PFSK-1 (cell line): ENCODE measurements at regions not wholly inside any gene's neighbourhood (a gene's known extent, or its start where the extent isn't known, plus 50 kb on each side); places are given as distances from the start of the nearest gene placed in this dataset.

Source experiments
- FOXP2 ChIP-seq: optimal IDR thresholded peaks from 2 replicates; pipeline ENCODE3; 2011; ENCODE audit warnings: borderline replicate concordance, control low read depth, inconsistent platforms; ENCODE audit not compliant: insufficient read depth; ENCODE audit errors: extremely low read length, extremely low read depth
- POLR2AphosphoS5 ChIP-seq: IDR thresholded peaks from 2 replicates; pipeline ENCODE4 v1.6.1; 2012; ENCODE audit warnings: low read depth, mild to moderate bottlenecking, control low read depth, low read length, moderate library complexity
- SIN3A ChIP-seq: IDR thresholded peaks from 2 replicates; pipeline ENCODE4 v1.6.1; 2012; ENCODE audit warnings: mild to moderate bottlenecking, low read length, moderate library complexity, borderline replicate concordance; ENCODE audit not compliant: insufficient read depth
- TAF1 ChIP-seq: IDR thresholded peaks from 2 replicates; pipeline ENCODE4 v1.6.1; 2012; ENCODE audit warnings: low read length, control low read depth, borderline replicate concordance; ENCODE audit not compliant: insufficient read depth
- TF ChIP-seq, protein P1 (sequence below), 2 experiments: IDR thresholded peaks; 2 replicates each; pipeline versions ENCODE4 v1.6.1 to v1.8.0; 2011 to 2012; ENCODE audit warnings: low read depth in 2 of 2, low read length in 2 of 2, control low read depth in 1 of 2, inconsistent platforms in 1 of 2, mild to moderate bottlenecking in 1 of 2, moderate library complexity in 1 of 2; ENCODE audit not compliant: insufficient read depth in 1 of 2

DNA sequence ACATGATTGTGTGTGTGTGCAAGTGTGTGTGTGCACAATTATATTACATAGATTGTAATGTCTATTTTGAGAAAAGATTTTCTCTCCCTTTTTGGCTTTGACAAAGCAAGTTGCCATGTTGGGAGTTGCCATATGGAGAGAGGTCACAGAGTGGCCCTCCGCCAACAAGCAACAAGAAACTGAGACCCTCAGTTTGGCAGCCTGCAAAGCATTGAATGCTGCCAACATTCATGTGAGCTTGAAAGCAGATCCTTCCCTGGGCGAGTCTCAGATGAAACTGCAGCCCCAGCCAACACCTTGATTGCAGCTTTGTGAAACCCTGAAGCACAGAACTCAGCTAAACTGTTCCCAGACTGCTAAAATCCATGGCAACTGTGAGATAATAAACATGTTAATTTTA lies 498.0 kb downstream of the NR2F1-AS1 start:
- no peak for TF ChIP-seq SIN3A
- TF ChIP-seq TAF1: no peak
- TF ChIP-seq, protein P1, sequence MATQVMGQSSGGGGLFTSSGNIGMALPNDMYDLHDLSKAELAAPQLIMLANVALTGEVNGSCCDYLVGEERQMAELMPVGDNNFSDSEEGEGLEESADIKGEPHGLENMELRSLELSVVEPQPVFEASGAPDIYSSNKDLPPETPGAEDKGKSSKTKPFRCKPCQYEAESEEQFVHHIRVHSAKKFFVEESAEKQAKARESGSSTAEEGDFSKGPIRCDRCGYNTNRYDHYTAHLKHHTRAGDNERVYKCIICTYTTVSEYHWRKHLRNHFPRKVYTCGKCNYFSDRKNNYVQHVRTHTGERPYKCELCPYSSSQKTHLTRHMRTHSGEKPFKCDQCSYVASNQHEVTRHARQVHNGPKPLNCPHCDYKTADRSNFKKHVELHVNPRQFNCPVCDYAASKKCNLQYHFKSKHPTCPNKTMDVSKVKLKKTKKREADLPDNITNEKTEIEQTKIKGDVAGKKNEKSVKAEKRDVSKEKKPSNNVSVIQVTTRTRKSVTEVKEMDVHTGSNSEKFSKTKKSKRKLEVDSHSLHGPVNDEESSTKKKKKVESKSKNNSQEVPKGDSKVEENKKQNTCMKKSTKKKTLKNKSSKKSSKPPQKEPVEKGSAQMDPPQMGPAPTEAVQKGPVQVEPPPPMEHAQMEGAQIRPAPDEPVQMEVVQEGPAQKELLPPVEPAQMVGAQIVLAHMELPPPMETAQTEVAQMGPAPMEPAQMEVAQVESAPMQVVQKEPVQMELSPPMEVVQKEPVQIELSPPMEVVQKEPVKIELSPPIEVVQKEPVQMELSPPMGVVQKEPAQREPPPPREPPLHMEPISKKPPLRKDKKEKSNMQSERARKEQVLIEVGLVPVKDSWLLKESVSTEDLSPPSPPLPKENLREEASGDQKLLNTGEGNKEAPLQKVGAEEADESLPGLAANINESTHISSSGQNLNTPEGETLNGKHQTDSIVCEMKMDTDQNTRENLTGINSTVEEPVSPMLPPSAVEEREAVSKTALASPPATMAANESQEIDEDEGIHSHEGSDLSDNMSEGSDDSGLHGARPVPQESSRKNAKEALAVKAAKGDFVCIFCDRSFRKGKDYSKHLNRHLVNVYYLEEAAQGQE (IDR thresholded peaks at IDR 0.05; ENCODE audit: insufficient read depth in 1 of 2, low read depth in 2 of 2, low read length in 2 of 2): no peak
- TF ChIP-seq FOXP2: no peak
- TF ChIP-seq POLR2AphosphoS5: no peak

DNA sequence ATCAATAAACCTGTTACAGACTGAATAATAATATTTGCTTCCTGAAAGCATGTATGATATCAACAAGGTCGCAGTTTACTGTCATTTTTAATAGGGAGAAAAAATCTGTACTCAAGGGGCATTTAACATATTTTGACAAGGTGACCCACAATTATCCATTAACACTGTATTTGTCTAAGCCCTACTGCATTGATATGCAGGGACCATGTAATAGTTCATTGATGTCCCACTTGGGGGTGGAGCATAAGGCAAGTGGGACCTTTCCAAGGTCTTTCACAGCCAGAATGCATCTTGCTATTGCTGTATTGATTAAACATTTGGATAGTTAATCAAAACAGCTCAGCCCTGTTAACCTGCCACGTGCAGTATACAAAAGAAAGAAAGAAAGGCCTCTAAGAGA lies 502.0 kb downstream of the NR2F1-AS1 start:
- TF ChIP-seq POLR2AphosphoS5: no peak
- TF ChIP-seq SIN3A: no peak
- TF ChIP-seq FOXP2: no peak
- TF ChIP-seq, protein P1 (IDR thresholded peaks at IDR 0.05; ENCODE audit: insufficient read depth in 1 of 2, low read depth in 2 of 2, low read length in 2 of 2): no peak
- no peak for TF ChIP-seq TAF1

DNA sequence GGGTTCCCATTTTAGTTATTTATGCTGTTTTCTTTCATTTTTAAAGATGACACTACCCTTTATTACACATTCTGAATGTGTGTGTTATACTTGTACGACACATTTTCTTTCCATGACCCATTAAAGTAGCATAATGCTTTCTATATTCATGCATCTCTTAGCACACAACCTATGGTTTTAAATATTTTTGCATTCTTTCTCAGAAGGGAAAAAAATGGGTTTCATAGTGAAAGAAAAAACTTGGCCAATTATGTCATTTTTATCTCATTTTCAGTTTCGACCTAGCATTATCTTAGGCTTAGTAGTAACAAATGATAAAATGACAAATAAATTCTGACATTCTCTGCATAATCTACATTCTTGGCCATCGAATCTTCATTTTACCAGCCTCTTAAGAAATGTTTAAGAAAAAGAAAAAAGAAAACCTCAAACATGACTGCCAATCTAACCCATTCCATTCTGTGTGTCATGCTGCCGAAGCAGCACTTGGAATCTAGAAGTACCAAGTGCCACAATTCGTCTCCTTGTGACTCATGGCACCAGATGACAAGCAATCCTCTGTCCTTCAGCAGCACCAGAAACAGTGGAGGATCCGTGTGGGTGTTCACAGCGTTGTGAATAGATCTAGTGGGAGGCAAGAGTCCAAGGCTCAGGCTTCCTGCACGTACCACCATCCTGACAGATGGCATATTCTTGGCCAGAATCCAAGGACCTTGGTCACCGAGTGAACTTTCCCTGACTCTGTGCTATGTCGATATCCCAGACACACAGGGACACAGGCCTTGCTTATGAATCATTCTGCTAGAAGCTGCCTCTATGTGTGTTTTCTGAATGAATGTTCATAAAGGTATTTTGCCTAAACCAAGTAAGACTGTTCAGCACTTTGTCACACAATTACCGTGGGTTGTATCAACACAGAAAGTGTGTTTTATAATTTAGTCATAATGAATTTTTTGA lies 502.7 kb downstream of the NR2F1-AS1 start:
- TF ChIP-seq, protein P1 (IDR thresholded peaks at IDR 0.05; ENCODE audit: insufficient read depth in 1 of 2, low read depth in 2 of 2, low read length in 2 of 2): no peak
- no peak for TF ChIP-seq FOXP2
- no peak for TF ChIP-seq TAF1
- TF ChIP-seq SIN3A: no peak
- TF ChIP-seq POLR2AphosphoS5: no peak

DNA sequence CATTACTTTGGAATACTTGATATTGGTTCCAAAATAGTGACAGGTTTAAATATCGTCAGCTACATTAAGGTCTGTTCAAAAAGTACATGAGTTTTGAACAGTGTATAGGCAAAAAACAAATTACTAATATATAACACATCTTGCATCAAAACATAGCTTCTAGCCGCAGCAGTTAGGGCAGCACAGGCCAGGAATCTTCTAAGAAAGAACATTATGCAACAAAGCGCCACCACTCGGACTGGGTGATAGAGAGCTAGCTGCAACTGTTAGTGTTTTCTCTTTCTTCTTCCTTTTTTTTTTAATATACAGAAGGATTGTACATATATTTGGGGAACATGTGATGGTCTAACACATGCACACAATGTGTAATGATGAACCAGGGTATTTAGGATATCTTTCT lies 504.5 kb downstream of the NR2F1-AS1 start:
- no peak for TF ChIP-seq FOXP2
- no peak for TF ChIP-seq TAF1
- TF ChIP-seq POLR2AphosphoS5: no peak
- no peak for TF ChIP-seq SIN3A
- TF ChIP-seq, protein P1 (IDR thresholded peaks at IDR 0.05; ENCODE audit: insufficient read depth in 1 of 2, low read depth in 2 of 2, low read length in 2 of 2): no peak
